ENCODE measurements at regions not wholly inside any gene's neighbourhood (a gene's known extent, or its start where the extent isn't known, plus 50 kb on each side); places are given as distances from the start of the nearest gene placed in this dataset.

DNA sequence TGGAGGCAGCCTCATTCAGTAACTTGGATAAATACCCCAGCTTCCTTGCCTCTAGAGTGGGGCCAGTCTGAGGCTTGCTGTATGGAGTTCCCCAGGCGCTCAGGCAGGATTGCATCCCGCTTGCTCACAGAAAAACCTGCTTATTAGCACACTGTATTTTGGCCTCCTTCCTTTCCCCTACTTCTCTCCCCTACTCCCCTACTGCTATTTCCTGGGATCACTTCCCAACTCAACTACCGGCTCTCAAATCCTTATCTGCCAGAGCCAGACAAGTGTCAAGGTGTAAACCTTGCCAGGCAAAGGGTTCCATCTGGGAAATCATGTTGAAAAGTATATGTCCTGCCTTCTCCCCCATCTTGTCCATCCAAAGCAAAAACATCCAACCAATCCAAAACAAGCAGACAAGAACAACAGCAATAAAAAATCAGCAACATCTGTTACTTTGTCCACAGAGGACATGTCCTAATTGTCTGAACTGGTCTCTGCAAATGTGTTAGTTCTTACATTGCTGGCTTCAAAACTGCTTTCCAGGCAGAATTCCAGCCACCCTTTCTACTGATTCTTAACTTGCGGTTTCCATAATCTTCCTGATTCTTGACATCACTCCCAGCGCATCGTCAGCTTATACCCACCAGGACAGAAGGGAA is 164.1 kb upstream of the SEMA6A start:
- WGBS, 2 donors (ENCODE audit: low coverage in 1 of 2): 39 to 56% methylated on average over 4 to 6 of the region's 6 CpGs
- no peaks in the 10 kb centered on the region for H3K27me3 ChIP-seq
- ATAC-seq: peak; percentile 35
- peak overlapping the region in 2 of 4 donors; percentile 5 to 11 for H3K27ac ChIP-seq
- H3K36me3 ChIP-seq: no peaks in the 10 kb centered on the region
- H3K4me1 ChIP-seq: peaks cover 3 to 36% (median 3%) of the 10 kb centered on the region in 3 donors
- no peak for TF ChIP-seq EP300 (IDR thresholded peaks at IDR 0.05)
- no peak for TF ChIP-seq POLR2A (IDR thresholded peaks at IDR 0.05)
- H3K9me3 ChIP-seq: no peaks in the 10 kb centered on the region
- no peak overlapping the region for H3K4me3 ChIP-seq

DNA sequence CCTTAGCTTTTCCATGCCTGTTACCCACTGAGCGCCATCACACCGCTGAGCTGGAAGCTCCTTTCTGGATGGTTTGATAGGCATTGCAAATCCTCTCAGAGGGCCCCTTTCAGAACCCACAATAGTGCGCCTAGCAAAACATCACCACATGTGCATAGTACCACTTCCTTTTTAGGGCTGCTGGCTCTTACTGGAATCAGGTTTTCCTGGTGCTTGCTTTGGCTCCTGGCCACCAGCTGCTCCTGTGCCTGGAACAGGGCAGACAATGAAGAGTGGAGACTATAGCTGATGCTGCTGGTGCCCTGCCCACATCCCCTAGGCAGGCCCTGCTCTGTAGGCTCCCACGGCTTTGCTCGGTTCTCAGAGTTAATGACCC is 163.6 kb upstream of the SEMA6A start:
- Histone ChIP-seq H3K36me3 (no peaks in the 10 kb centered on the region), H3K27ac (peak overlapping the region in 2 of 4 donors; percentile 5 to 11), H3K4me1 (peaks cover 3 to 41% (median 3%) of the 10 kb centered on the region in 3 donors), H3K4me3 (no peak overlapping the region), H3K9me3 (no peaks in the 10 kb centered on the region), H3K27me3 (no peaks in the 10 kb centered on the region)
- ATAC-seq: peak; percentile 39
- WGBS, 2 donors (ENCODE audit: low coverage in 1 of 2): 65 to 71% methylated on average over 3 to 4 of the region's 5 CpGs
- no peak for TF ChIP-seq POLR2A (IDR thresholded peaks at IDR 0.05)
- TF ChIP-seq EP300 (IDR thresholded peaks at IDR 0.05): no peak

DNA sequence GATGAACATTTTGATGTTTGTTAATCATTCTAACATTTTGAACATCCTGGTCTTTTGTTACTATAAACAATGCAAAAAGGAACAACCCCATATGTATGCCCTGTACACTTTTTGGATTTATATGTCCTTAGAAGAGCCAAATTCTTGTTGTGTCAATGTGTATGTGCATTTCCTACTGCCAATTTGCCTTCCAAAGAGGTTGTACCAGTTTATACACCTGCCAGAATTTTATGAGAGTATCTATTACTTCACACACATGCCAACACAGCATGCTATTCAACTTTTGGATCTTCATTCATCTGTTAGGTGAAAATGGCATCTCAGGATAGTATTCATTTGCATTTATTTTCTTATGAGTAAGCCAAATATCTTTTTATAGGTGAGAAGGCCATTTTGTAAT is 162.0 kb upstream of the SEMA6A start:
- no peak overlapping the region for H3K27ac ChIP-seq
- ATAC-seq: no peak
- H3K4me1 ChIP-seq: peaks cover 3 to 41% (median 3%) of the 10 kb centered on the region in 3 donors
- no peak overlapping the region for H3K4me3 ChIP-seq
- H3K27me3 ChIP-seq: no peaks in the 10 kb centered on the region
- no peaks in the 10 kb centered on the region for H3K36me3 ChIP-seq
- H3K9me3 ChIP-seq: no peaks in the 10 kb centered on the region
- TF ChIP-seq POLR2A (IDR thresholded peaks at IDR 0.05) (no peak), POLR2AphosphoS5 (IDR thresholded peaks at IDR 0.05) (no peak), EP300 (IDR thresholded peaks at IDR 0.05) (no peak)
- TF ChIP-seq, protein P1, sequence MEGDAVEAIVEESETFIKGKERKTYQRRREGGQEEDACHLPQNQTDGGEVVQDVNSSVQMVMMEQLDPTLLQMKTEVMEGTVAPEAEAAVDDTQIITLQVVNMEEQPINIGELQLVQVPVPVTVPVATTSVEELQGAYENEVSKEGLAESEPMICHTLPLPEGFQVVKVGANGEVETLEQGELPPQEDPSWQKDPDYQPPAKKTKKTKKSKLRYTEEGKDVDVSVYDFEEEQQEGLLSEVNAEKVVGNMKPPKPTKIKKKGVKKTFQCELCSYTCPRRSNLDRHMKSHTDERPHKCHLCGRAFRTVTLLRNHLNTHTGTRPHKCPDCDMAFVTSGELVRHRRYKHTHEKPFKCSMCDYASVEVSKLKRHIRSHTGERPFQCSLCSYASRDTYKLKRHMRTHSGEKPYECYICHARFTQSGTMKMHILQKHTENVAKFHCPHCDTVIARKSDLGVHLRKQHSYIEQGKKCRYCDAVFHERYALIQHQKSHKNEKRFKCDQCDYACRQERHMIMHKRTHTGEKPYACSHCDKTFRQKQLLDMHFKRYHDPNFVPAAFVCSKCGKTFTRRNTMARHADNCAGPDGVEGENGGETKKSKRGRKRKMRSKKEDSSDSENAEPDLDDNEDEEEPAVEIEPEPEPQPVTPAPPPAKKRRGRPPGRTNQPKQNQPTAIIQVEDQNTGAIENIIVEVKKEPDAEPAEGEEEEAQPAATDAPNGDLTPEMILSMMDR (IDR thresholded peaks at IDR 0.05): no peak

DNA sequence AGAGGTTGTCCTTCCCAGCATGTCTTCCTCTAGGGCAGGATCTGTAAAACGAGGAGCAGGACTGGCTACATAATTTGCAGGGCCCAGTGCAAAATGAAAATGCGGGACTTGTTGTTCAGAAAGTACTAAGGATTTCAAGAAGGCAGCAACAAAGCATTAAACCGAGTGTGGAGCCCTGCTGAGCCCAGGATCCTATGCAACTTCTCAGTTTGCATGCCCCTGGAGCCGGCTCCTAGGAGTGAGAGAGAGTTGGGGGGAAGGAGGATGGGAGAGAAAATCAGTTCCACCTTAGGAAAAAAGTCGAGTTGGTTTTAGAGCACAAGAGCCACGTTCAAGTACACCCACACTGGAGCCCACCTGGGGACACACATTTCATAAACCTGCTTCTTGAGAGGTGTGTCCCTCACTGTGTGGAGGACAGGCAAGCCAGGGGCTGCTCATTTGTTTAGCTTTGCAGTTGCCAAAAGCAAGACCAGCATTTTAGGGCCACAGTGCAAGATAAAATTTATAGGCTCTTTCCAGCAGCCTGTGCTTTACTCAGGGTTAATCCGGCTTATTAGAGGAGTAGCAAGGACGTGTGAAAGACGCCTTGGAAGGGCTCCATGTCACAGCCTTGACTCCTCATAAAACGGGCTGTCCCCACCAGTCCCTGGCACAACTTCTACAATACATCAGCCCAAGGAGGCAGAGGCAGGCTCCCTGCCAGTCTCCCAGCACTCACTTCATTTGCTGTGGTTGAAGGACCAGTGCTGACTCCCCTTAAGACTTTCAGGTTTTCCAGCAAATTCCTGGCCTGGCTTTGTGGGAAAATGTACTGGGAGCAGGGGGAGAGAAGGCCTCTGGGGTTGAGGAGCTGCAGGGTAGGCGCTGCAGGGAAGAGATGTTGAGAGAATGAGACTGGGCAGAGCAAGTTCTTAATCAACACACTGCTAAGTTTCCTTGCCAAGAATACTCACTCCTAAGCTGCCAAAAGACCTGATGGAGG is 159.7 kb upstream of the SEMA6A start:
- peaks cover 3 to 51% (median 3%) of the 10 kb centered on the region in 3 donors for H3K4me1 ChIP-seq
- H3K27me3 ChIP-seq: no peaks in the 10 kb centered on the region
- H3K27ac ChIP-seq: peak overlapping the region in 2 of 4 donors; percentile 36 to 51
- TF ChIP-seq POLR2A (IDR thresholded peaks at IDR 0.05): no peak
- TF ChIP-seq EP300 (IDR thresholded peaks at IDR 0.05): no peak
- no peak for TF ChIP-seq POLR2AphosphoS5 (IDR thresholded peaks at IDR 0.05)
- TF ChIP-seq, protein P1 (IDR thresholded peaks at IDR 0.05): no peak
- peak; percentile 23 for ATAC-seq
- H3K36me3 ChIP-seq: no peaks in the 10 kb centered on the region
- 20 to 37% methylated on average over 1 to 8 of the region's 11 CpGs for WGBS, 2 donors (ENCODE audit: low coverage in 1 of 2)
- no peaks in the 10 kb centered on the region for H3K9me3 ChIP-seq
- no peak overlapping the region for H3K4me3 ChIP-seq

DNA sequence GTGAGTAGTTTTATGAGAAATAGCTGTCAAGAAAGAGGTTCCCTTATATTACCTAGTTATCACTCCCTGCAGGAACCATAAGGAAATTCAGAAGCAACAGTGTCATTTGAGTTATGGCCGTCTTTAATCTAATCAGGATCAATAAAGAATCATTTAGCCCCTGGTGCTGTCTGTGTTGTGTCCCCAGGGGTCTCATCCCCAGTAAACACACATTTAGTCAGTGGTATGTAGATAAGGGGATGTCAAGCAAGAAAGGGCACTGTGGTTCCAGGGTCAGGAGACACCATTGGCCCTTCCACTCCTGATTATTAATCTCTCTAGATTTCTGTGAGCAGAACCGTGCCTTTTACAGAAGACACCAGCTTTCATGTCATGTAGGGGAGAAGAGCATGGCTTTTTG is 158.0 kb upstream of the SEMA6A start:
- Histone ChIP-seq H3K9me3 (no peaks in the 10 kb centered on the region), H3K4me1 (peaks cover 0 to 34% (median 3%) of the 10 kb centered on the region in 3 donors), H3K36me3 (no peaks in the 10 kb centered on the region), H3K27ac (no peak overlapping the region), H3K4me3 (no peak overlapping the region), H3K27me3 (no peaks in the 10 kb centered on the region)
- no peak for ATAC-seq
- WGBS, 2 donors (ENCODE audit: low coverage in 1 of 2): 88 to 100% methylated on average over 2 of the region's 2 CpGs
- TF ChIP-seq, protein P1 (IDR thresholded peaks at IDR 0.05): no peak
- TF ChIP-seq EP300 (IDR thresholded peaks at IDR 0.05) (no peak), POLR2AphosphoS5 (IDR thresholded peaks at IDR 0.05) (no peak)
